ENCODE measurements at regions not wholly inside any gene's neighbourhood (a gene's known extent, or its start where the extent isn't known, plus 50 kb on each side); places are given as distances from the start of the nearest gene placed in this dataset.

DNA sequence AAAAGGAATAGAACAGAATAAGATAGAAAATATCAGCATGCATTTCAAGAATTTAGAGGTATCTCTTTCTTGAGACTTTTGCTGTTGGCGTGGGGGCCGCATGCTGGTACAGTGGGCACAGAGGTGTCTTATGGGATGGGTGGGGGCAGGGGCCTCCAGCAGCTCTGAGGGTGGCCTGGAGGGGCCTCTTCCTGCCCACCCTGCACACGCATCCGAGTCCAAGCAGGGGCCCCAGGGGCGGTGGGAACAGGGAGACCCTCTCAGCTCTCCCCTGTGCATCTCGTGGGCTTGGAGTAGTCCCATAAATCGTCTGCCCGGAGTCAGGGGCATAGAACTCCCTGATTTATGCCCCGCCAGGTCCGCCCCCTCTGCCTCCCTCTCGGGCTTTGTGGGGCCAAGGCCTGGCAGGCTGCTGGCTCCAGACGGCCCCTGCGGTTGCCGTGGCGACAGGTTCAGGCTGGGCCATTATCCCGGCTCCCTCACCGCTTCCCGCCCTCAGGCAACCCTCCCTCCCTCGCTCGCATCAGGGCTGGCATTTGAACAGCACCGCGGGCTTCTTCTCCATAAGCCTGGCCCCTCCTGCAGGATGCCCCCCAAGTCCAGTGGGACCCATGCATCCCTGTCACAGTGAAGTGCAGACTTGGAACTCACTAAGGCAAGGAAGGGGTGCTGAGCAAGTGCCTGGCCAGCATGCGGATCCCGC is 133.2 kb upstream of the ZBTB40 start:
- TF ChIP-seq, protein P1, sequence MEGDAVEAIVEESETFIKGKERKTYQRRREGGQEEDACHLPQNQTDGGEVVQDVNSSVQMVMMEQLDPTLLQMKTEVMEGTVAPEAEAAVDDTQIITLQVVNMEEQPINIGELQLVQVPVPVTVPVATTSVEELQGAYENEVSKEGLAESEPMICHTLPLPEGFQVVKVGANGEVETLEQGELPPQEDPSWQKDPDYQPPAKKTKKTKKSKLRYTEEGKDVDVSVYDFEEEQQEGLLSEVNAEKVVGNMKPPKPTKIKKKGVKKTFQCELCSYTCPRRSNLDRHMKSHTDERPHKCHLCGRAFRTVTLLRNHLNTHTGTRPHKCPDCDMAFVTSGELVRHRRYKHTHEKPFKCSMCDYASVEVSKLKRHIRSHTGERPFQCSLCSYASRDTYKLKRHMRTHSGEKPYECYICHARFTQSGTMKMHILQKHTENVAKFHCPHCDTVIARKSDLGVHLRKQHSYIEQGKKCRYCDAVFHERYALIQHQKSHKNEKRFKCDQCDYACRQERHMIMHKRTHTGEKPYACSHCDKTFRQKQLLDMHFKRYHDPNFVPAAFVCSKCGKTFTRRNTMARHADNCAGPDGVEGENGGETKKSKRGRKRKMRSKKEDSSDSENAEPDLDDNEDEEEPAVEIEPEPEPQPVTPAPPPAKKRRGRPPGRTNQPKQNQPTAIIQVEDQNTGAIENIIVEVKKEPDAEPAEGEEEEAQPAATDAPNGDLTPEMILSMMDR (IDR thresholded peaks at IDR 0.05) = no peak
- TF ChIP-seq POLR2A (IDR thresholded peaks at IDR 0.05) = no peak
